NCI-H460 (cell line): ENCODE measurements at regions not wholly inside any gene's neighbourhood (a gene's known extent, or its start where the extent isn't known, plus 50 kb on each side); places are given as distances from the start of the nearest gene placed in this dataset.

Source experiments
- DNase-seq: peaks from one replicate; pipeline ENCODE4 v3.0.0-alpha.2; 2016; ENCODE audit warnings: low read depth; ENCODE audit errors: extremely low read depth

DNA sequence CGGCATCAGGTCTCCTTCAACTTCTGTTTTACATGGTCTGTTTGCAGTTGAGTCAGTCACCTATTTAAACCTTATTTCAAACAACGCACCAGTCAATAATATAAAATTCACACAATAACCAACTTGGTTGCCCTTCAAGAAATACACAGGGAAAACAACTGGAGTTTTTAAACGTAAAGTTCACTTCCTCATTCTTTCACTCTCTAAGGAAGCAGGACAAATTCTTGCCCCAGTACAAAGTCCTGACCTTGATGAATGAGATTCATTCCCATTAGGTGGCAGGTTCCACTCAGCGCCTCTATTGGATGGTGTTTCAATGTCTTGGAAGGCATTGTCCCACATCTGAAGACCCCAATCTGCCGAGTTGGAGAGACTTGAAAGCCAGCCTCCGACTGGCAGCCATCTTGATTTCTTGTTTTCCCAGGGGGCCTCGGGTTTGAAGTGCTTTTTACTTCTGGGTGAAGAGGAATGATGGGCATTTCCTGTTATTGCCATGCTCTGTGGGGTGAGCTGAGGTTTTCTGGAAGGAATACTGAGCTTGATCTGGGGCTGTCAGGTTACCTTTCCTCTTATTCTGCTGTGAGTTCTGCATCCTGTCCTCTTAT is 105.0 kb downstream of the ACER2 start:
- no peak for DNase-seq

DNA sequence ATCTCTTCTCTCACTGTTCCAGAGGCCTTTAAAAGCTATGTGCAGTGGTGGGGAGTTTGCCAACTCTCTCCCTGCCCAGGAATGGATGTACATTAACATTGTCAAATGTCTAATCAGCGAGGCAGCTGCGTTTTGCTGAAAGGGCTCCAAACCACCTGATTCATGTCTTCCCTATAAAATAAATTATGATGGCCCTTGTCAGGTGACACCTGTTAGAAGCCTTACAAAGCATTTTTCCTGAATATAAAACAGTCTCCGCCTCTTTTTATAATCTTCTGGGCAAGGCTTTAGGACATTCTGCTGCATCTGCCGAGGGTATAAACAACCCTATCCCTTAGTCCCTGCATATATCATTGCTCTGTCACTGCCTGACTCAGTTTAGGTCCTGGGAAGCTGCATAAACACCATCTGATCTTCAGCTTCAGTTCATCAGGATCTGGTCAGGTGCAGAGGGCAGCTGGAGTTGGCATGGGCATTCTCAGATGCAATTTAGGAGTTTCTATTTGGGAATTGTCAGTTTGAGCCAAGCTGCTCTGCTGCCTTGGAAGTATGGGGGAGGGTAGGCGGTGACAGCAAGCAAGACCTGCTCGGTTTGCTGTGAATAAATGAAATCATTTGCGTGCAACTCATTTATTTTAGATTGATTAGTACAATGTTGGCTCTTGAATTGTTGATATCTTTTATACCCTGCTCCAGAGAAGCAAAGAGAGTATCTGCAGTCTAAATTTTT is 103.5 kb downstream of the ACER2 start:
- no peak for DNase-seq

GRCh38 chr9:19511694-19512093 is 102.9 kb downstream of the ACER2 start:
- DNase-seq = no peak

DNA sequence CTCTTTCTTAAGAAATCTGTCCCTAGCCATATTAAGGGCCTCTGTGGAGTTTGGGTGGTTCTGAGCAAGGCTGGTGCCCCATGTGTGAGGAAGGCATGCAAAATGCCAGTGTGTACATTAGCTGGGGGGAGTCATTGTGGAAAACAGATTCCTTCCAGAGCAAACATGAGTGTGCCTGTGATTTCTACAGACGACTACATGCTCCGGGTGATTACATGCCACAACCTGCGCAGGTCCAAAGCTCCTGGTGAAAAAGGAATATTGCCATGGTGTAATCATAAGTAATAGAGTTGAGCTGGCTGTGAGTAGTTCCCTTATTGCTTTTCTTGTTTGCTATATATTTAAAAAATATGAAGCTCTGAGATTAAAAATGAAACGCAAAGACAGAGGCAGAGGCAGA is 102.1 kb downstream of the ACER2 start:
- no peak for DNase-seq
